ENCODE measurements at regions not wholly inside any gene's neighbourhood (a gene's known extent, or its start where the extent isn't known, plus 50 kb on each side); places are given as distances from the start of the nearest gene placed in this dataset.

GRCh38 chr13:37927561-37927960 lies 58.0 kb upstream of the TRPC4 start:
- no peak for TF ChIP-seq RAD21 (conservative IDR thresholded peaks at IDR 0.05)
- TF ChIP-seq CTCF (IDR thresholded peaks at IDR 0.05; ENCODE audit: poor library complexity, severe bottlenecking): no peak
- no peak for TF ChIP-seq POLR2AphosphoS5 (IDR thresholded peaks at IDR 0.05)
- no peak for TF ChIP-seq TAF1 (IDR thresholded peaks at IDR 0.05; ENCODE audit: low read depth)
